Keratinocyte (primary cell): ENCODE measurements at regions not wholly inside any gene's neighbourhood (a gene's known extent, or its start where the extent isn't known, plus 50 kb on each side); places are given as distances from the start of the nearest gene placed in this dataset.
"Not testable (repeated sequence)": the region's sequence is repeated elsewhere in the genome, so short reads cannot be mapped to it uniquely, and the experiment has no call there.

Experiments
- DNase-seq: peaks from one replicate; pipeline ENCODE4 v3.0.0-alpha.2; 2011; ENCODE audit warnings: low read depth, missing footprints, low spot score
- FAIRE-seq: peaks from 2 replicates; lab custom pipeline; 2011; peaks lifted over from hg19 to GRCh38; lab: Jason Lieb, UNC
- H2AFZ ChIP-seq: 2 replicates; pipeline ENCODE4 v1.6.0; 2012; ENCODE audit warnings: low read length, control low read depth, inconsistent platforms; ENCODE audit not compliant: control insufficient read depth
- H3K27ac ChIP-seq: 2 replicates; pipeline ENCODE4 v1.5.1; 2011; ENCODE audit warnings: low read length; ENCODE audit not compliant: control insufficient read depth, insufficient read depth
- H3K27me3 ChIP-seq: 3 replicates; pipeline ENCODE4 v1.6.0; 2011; ENCODE audit warnings: low read length; ENCODE audit not compliant: control insufficient read depth, insufficient read depth; ENCODE audit errors: extremely low read depth
- H3K36me3 ChIP-seq, 2 experiments: 2 replicates in 1 of 2; 3 replicates in 1 of 2; pipeline ENCODE4 v1.5.1; 2011; ENCODE audit warnings: low read length in 2 of 2, mild to moderate bottlenecking in 1 of 2; ENCODE audit not compliant: control insufficient read depth in 2 of 2, insufficient read depth in 2 of 2; ENCODE audit errors: extremely low read depth in 1 of 2
- H3K4me1 ChIP-seq: 3 replicates; pipeline ENCODE4 v1.5.1; 2011; ENCODE audit warnings: low read length; ENCODE audit not compliant: control insufficient read depth, insufficient read depth; ENCODE audit errors: extremely low read depth
- H3K4me2 ChIP-seq: 3 replicates; pipeline ENCODE4 v1.6.0; 2011; ENCODE audit warnings: low read depth, low read length; ENCODE audit not compliant: control insufficient read depth, insufficient read depth; ENCODE audit errors: extremely low read depth
- H3K4me3 ChIP-seq, 3 experiments: fragments of 200-600 bp in 1 of 3; sonication (generic) in 1 of 3; 2 replicates in 2 of 3; 3 replicates in 1 of 3; pipeline ENCODE4 v1.5.1; 2011 to 2016; ENCODE audit warnings: low read length in 3 of 3, mild to moderate bottlenecking in 3 of 3, control low read depth in 2 of 3, inconsistent platforms in 1 of 3, low read depth in 1 of 3, mixed read lengths in 1 of 3, mixed run types in 1 of 3, moderate library complexity in 1 of 3; ENCODE audit not compliant: control insufficient read depth in 2 of 3, insufficient read depth in 2 of 3; ENCODE audit errors: extremely low read depth in 1 of 3
- H3K79me2 ChIP-seq: 2 replicates; pipeline ENCODE4 v1.6.0; 2012; ENCODE audit warnings: low read length; ENCODE audit not compliant: control insufficient read depth, insufficient read depth
- H3K9ac ChIP-seq: 3 replicates; pipeline ENCODE4 v1.6.0; 2011; ENCODE audit warnings: low read length; ENCODE audit not compliant: control insufficient read depth, insufficient read depth; ENCODE audit errors: extremely low read depth
- H3K9me1 ChIP-seq: 3 replicates; pipeline ENCODE4 v1.6.0; 2011; ENCODE audit warnings: low read length; ENCODE audit not compliant: control insufficient read depth, insufficient read depth; ENCODE audit errors: extremely low read depth
- H3K9me3 ChIP-seq: 2 replicates; pipeline ENCODE4 v1.5.1; 2012; ENCODE audit warnings: low read depth, low read length; ENCODE audit not compliant: control insufficient read depth
- H4K20me1 ChIP-seq: 3 replicates; pipeline ENCODE4 v1.6.0; 2011; ENCODE audit warnings: low read length; ENCODE audit not compliant: control insufficient read depth, insufficient read depth; ENCODE audit errors: extremely low read depth
- CTCF ChIP-seq, 3 experiments: IDR thresholded peaks in 1 of 3; conservative IDR thresholded peaks in 1 of 3; optimal IDR thresholded peaks in 1 of 3; 2 replicates in 2 of 3; 3 replicates in 1 of 3; pipeline versions ENCODE3 to v1.5.1; 2011; ENCODE audit warnings: low read length in 3 of 3, mild to moderate bottlenecking in 3 of 3, moderate library complexity in 2 of 3, control low read depth in 1 of 3, inconsistent platforms in 1 of 3; ENCODE audit not compliant: insufficient read depth in 2 of 3; ENCODE audit errors: extremely low read depth in 1 of 3
- EZH2 ChIP-seq: IDR thresholded peaks from one replicate; pipeline ENCODE4 v1.6.1; 2012; ENCODE audit warnings: inconsistent platforms, mild to moderate bottlenecking, low read length, moderate library complexity
- dilution Hi-C: fragments of 300-500 bp; cut with MboI; formaldehyde crosslinking; loops from one replicate; pipeline ENCODE4 v1.7.0; 2020; ENCODE audit warnings: low sequenced_read_pairs; ENCODE audit not compliant: extremely low pct_ligation_motif_present

- Histone ChIP-seq H3K9ac (no peak overlapping the region), H3K4me1 (no peaks in the 10 kb centered on the region), H3K36me3 (no peaks in the 10 kb centered on the region), H3K27ac (no peak overlapping the region), H3K4me2 (no peak overlapping the region), H3K79me2 (no peaks in the 10 kb centered on the region), H2AFZ (no peak overlapping the region), H3K9me3 (no peaks in the 10 kb centered on the region), H3K9me1 (no peaks in the 10 kb centered on the region), H4K20me1 (no peaks in the 10 kb centered on the region), H3K27me3 (no peaks in the 10 kb centered on the region), H3K4me3 (no peak overlapping the region)
- FAIRE-seq (no peak), DNase-seq (no peak)
- dilution Hi-C loops = no loop called here
- TF ChIP-seq CTCF (optimal IDR thresholded peaks at IDR 0.05 in 1 of 3, IDR thresholded peaks at IDR 0.05 in 1 of 3, conservative IDR thresholded peaks at IDR 0.05 in 1 of 3; ENCODE audit: extremely low read depth in 1 of 3, insufficient read depth in 2 of 3, low read length in 3 of 3) (no peak), EZH2 (no peak)
Observed at GRCh38 chr5:172509405-172509781, 55.1 kb upstream of the SH3PXD2B start.

- H3K9ac ChIP-seq = no peak overlapping the region
- H3K79me2 ChIP-seq = no peaks in the 10 kb centered on the region
- H3K27me3 ChIP-seq = no peaks in the 10 kb centered on the region
- FAIRE-seq (no peak), DNase-seq (no peak)
- no peaks in the 10 kb centered on the region for H3K9me3 ChIP-seq
- H3K4me3 ChIP-seq = no peak overlapping the region
- H3K9me1 ChIP-seq = no peaks in the 10 kb centered on the region
- H3K27ac ChIP-seq = no peak overlapping the region
- H4K20me1 ChIP-seq = no peaks in the 10 kb centered on the region
- dilution Hi-C loops = no loop called here
- H3K36me3 ChIP-seq = no peaks in the 10 kb centered on the region
- no peak overlapping the region for H2AFZ ChIP-seq
- H3K4me2 ChIP-seq = no peak overlapping the region
- TF ChIP-seq CTCF (optimal IDR thresholded peaks at IDR 0.05 in 1 of 3, IDR thresholded peaks at IDR 0.05 in 1 of 3, conservative IDR thresholded peaks at IDR 0.05 in 1 of 3; ENCODE audit: extremely low read depth in 1 of 3, insufficient read depth in 2 of 3, low read length in 3 of 3) (no peak), EZH2 (no peak)
- no peaks in the 10 kb centered on the region for H3K4me1 ChIP-seq
Observed at GRCh38 chr5:172508471-172509404, 54.4 kb upstream of the SH3PXD2B start.

- H3K4me3 ChIP-seq, FAIRE-seq, H3K4me2 ChIP-seq, H3K79me2 ChIP-seq, H3K9me1 ChIP-seq, H3K9ac ChIP-seq, H3K27ac ChIP-seq, H3K9me3 ChIP-seq, DNase-seq, H4K20me1 ChIP-seq, H2AFZ ChIP-seq, H3K4me1 ChIP-seq, H3K36me3 ChIP-seq, H3K27me3 ChIP-seq, dilution Hi-C loops: not testable (repeated sequence)
Observed at GRCh38 chr5:172507485-172507884, 53.2 kb upstream of the SH3PXD2B start.
